HG03439 (cell line): ENCODE measurements at regions not wholly inside any gene's neighbourhood (a gene's known extent, or its start where the extent isn't known, plus 50 kb on each side); places are given as distances from the start of the nearest gene placed in this dataset.
"Not testable (repeated sequence)": the region's sequence is repeated elsewhere in the genome, so short reads cannot be mapped to it uniquely, and the experiment has no call there.

ENCODE experiments used
- ATAC-seq: cut with Tn5 transposase; IDR thresholded peaks from one replicate; pipeline ENCODE4 v1.9.1; 2021; ENCODE audit warnings: mild to moderate bottlenecking, moderate library complexity; ENCODE audit not compliant: unreplicated experiment

- ATAC-seq: not testable (repeated sequence)
Observed at GRCh38 chr7:65797086-65797485, 75.8 kb upstream of the VKORC1L1 start.

- not testable (repeated sequence) for ATAC-seq
Observed at GRCh38 chr7:65797566-65797965, 75.3 kb upstream of the VKORC1L1 start.

- ATAC-seq: peak; percentile 95
Observed at GRCh38 chr7:65798111-65799075, 74.5 kb upstream of the VKORC1L1 start.

GRCh38 chr7:65800191-65800590, 72.7 kb upstream of the VKORC1L1 start:
- not testable (repeated sequence) for ATAC-seq

GRCh38 chr7:65800890-65801341, 72.0 kb upstream of the VKORC1L1 start:
- no peak for ATAC-seq

GRCh38 chr7:65804887-65805286, 68.0 kb upstream of the VKORC1L1 start:
- ATAC-seq: no peak

GRCh38 chr7:65807067-65807466, 65.8 kb upstream of the VKORC1L1 start:
- not testable (repeated sequence) for ATAC-seq

GRCh38 chr7:65809259-65809981, 63.5 kb upstream of the VKORC1L1 start:
- peak; percentile 84 for ATAC-seq

- peak; percentile 40 for ATAC-seq
Observed at GRCh38 chr7:65809982-65810288, 62.9 kb upstream of the VKORC1L1 start.

- ATAC-seq: no peak
Observed at GRCh38 chr7:65812281-65812680, 60.6 kb upstream of the VKORC1L1 start.

GRCh38 chr7:65814556-65815167, 58.2 kb upstream of the VKORC1L1 start:
- not testable (repeated sequence) for ATAC-seq

- ATAC-seq: no peak
Observed at GRCh38 chr7:65820287-65820950, 52.5 kb upstream of the VKORC1L1 start.
